Stimulated activated CD4-positive, alpha-beta T cell treated with anti-CD3 and anti-CD28 coated beads, Interleukin-4, amount 100 ng/mL, for 4 hours (primary cell): ENCODE measurements at regions not wholly inside any gene's neighbourhood (a gene's known extent, or its start where the extent isn't known, plus 50 kb on each side); places are given as distances from the start of the nearest gene placed in this dataset.

Experiments
- DNase-seq, 2 experiments: peaks; one replicate each; pipeline ENCODE4 v3.0.0-alpha.2; 2020

DNA sequence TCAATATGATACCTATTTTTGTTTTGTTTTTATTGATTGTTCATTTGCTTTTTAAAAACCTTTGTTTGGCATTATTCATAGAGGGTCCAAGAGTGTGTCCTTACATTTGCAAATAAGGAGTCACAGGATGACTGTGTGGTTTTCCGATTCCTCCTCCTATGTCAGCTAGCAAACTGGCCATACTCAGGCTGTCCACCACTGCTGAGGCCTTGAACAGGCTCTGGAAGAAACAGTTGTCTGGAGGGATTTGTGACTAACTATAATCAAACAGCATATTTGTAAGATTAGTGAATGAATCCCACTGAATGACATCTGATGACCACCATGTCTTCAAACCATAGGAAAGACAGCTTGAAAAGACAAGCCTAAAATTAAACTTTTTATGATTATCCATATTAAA, 423.4 kb upstream of the ATP11B start:
- no peak for DNase-seq

DNA sequence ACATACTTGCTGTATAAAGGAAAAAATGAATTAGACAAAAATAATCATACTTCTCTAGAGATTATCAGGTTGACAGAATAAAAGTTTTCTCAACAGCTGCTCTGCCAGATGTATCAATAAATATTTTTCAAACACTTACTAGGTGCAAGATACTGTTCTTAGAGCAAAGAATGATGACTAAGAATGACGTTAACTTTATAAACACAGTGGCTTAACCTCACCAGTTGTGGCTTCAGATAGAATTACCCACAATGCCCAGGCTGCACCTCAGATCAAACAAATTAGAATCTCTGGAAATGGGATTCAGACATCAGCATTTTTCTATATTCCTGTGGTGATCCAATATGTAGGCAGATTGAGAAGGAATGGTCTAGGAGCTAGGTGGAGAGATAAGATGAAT, 422.4 kb upstream of the ATP11B start:
- no peak for DNase-seq

DNA sequence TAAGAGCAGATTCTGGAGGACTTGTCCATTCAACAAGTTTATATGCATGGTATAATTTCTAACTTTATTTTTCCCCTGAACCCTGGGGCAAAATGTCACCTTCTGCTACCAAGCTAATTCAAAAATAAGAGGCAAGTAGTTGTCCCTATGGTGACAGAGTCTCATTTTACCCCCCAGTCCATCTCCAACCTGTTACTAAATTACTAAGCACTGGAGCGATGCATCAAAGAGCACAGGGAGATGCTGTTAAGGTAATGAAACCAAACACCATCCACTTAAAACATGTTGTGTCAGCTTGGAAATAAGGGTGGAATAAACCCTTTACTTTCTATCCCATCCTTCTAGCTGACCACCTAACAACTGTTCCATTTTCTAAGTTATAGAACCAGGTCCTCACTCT, 417.4 kb upstream of the ATP11B start:
- DNase-seq, result no peak

DNA sequence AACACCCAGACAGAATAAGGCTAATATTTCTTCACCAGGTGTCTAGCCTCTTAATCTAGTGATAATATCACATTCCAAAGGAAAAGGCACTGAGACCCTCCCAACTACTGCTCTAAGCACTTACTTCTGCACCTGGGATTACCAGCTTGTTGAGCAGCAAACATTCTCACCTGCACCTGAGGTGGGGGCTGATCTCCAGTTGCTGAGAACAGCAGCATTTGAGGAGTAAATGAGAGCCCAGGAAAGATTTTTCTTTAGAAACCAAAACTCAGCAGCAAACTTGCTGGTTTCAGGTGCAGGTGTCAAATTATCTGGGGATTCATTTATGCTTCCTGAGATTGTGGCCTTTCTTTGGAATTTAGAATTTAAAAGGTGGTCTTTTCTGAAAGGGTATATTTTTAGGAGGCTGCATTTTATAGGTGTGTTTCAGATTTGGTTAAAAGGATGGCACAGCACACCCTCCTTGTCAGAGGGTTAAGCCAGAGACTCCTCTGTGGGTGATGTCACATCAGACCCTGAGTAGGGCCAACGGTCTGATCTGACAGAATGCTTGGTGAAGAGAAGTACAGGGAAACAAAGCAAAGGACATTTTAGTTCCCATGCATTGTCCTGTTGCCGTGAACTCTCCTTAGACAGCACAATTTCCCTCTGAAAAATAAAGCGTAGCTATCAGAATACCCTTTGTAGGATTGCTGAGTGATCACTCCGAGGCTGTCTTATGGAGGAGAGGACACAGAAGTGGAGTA, 411.0 kb upstream of the ATP11B start:
- DNase-seq, result no peak

DNA sequence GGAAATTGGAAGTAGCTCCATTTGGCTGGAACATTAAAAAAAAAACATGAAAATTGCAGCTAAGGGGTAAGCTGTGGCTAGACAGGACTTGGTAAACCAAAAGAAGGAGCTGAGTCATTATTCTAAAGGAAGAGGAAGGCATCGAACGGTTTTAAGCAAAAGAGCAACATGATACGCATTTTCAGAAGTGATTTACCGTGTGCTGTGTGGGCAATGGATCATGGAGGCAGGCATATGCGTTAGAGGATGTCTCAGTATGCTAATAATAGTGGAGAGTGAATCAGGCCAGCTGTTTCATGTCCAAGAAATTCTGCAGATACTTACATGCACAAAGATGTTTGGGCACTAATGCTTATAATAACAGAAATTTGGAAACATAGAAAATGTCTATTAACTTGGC, 409.1 kb upstream of the ATP11B start:
- no peak for DNase-seq

DNA sequence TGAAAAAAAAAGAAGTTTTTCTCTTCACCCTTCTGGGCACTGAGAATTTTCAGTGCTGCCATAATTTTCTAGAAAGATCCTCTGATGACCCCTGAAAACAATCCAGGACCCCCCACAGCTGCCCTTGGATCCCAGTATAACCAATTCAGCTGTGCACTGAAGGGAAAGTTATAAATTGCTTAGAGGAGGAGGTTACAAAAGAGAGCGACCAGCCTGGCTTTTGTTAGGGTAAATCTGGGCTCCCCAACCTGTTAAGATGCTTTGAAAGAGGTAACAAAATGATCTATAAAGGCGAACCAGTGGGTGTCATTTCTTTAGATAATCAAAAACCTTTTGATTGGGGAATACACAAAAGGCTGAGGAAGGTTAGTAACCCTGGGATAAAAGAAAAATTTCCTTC, 407.9 kb upstream of the ATP11B start:
- DNase-seq, result no peak

DNA sequence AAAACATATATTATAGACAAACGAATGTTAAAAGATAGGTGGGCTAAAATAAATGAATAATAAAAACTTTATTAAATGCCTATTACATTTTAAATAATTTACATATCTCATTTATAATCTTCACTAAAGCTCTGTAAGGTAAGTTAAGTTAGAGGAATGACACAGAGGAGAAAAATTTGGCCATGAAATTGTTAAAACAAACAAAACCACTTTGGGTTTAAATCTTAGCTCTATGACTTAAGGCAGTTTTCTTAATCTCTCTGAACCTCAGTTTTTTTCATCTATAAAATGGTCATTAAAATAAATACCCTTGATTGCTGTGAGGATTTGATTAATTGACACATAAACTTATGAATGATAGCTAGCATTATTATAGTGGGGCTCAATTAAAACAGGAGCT, 404.8 kb upstream of the ATP11B start:
- no peak for DNase-seq

DNA sequence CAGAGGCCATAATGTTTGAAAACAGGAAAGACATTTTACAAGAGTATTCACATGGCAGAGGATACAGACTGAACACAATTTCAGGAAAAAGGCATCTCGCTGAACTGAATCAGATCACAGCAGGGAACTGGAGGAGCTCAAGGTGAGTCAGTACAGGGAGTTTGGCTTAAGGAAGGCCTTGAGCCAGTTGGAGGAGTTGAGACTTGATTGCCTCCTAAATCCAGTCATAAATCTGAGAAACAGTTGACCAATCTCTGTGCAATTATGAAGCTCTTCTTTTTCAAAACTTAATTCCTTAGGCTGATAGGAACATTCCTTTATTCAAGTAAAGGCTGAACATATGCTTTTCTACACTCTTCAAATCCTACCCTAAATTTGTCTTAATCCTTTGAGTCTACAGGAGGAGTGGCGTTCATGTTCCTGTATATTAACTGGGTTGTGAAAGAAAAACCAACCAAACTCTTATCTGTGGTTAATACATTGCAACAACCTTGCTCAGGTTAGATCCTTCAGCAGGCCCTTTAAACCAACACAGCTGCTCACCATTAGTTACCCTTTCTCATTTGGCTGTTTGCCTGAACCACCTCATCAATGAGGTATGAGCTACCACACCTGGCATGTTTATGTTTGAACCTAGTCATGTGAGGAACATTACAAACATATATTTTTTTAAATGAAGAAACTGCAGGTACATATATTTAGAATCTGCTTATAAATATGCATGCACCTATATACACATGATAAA, 404.1 kb upstream of the ATP11B start:
- DNase-seq, result no peak

DNA sequence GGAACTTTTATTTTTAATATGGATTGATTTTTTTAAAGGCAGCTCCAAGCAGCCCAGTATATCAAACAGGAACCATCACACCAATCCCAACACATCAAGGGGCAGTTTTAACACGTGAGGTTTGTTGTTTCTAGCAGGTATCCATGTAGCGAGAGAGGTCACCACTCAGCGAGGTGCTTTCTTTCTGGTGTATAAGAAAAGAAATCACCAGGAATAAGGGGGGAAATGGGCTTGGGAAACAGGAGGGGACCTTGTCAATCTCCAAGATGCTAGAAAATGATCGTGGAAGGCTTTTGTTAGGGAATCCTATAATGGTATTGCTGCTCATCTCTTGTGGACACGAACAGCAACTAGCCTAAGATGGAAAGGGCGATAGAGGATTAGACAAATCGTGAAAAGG, 402.9 kb upstream of the ATP11B start:
- DNase-seq, result no peak

DNA sequence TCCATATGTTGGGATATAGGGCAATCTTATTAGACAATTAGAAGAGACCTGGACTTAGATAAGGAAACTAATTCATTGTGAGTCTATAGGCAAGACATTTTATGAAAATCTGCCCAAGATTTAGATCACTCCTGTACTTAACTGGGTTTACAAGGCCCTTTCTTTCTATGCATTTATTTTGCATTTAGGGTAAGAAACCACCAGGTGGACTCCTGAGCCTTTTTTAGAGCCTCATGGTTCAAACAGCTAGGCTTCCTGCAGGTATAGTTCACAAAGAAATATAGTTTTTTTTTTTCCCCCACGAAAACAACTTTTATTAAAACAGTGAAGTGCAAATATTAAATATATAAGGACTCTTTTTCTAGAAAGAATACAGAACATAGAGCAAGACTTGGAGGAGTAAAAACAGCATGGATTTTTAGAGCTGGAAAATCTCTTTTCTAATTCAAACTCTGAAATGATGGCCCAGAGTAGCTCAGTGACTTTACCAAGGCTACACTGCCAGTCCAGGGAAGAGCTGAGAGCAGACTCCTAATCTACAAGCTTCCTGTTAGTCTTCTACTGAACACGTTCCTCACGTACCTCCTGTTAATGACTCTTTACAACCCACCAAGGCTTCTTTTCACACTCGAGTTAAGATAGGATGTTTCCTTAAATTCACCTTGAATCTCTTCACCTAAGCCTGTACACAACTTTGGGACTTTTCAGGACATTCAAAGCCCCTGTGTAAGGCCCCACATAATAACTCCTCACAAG, 400.9 kb upstream of the ATP11B start:
- DNase-seq, result no peak

DNA sequence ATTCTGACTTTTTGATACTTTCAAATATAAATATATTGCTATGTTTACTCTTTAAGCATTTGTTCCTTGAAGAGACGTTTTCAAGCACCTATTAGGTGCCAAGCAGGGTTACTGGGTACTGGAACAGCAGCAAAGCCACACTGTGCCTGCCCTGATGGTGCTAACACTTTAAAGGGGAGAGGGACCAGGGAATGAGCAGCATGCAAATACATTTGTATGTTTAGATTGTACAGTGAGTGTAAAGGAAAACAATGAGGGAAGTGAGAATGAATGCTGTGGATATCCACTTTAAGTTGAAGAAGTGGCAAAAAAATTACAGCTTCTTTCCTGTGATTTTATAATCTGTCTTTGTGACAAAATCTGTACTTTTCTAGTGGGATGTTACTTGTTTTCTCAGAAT, 400.2 kb upstream of the ATP11B start:
- DNase-seq, result no peak

DNA sequence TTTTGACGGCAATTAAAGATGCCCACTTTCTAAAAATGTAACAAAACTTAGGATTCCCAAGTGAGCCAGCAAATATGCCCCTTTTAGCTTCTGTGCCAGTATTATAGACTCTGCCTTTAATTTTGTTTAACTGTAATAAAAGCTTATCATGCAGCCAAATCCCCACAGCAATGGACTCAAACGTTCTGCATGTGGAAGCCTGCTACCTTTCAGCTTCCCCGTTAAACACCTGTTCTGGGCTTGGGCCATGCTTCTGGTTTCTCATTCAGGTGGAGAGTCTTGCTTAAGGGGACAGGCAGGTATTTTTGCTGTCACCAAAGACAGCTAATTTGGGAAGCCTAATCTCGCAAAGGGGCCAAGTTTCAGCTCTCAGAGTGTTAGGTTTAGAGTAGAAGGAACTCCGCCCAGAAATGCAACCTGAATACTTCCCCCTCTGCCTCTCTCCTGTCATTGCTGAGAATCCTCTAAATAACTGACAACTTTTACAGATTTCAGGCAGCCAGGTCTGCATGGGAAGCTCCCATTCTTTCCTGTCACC, 399.4 kb upstream of the ATP11B start:
- DNase-seq, result no peak

DNA sequence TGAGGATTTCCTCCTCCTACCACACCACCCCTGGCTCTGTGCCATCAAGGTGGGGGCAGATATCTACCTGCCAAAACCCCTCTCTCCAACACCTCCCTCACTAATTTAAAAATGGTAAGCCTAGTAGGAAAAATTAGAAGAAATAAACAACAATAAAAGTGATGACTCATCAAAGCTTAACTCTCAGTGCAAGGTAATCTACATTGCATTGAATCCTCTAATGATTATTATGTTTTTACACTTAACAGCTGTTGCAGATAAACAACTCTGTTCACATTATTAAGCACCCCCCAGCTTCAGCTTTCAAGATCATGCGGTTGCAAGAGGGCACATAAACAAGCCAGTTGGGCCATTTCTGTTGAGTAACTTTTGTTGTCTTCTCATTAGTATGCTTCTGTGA, 396.1 kb upstream of the ATP11B start:
- no peak for DNase-seq

DNA sequence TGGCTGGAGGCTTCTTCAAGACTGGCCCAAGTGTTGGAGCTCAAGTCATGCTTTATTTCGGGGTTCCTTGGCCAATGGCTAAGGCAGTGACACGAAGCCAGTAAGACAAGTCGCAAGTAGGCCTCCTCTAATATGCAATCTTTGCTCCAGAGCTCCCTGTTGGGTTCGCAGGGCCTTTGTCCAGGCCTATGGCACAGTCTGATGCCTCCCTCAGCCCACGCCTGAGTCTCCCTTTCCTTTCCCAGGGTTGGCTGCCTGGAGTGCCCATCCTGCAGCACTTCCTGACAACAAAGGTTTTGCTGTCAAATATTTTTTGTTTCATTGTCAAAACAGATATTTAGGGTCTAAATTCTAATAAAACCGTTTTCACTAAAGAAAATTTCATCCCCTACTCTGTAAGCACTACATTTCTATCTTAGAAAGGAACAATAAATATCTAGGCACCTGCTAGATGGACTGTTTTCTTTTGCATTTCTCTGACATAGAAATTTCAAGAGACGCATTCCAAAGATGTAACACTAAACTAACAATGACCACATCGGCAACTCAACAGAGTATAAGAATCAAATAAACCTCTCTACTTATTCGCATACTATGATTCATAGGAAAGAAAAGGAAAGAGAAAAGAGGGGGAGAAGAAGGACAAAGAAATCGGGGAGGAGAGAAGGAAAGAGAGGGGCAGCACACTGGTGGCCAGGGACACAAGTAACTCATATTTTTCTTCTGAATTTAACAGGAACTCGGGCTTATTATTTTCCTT, 393.1 kb upstream of the ATP11B start:
- DNase-seq, result no peak

DNA sequence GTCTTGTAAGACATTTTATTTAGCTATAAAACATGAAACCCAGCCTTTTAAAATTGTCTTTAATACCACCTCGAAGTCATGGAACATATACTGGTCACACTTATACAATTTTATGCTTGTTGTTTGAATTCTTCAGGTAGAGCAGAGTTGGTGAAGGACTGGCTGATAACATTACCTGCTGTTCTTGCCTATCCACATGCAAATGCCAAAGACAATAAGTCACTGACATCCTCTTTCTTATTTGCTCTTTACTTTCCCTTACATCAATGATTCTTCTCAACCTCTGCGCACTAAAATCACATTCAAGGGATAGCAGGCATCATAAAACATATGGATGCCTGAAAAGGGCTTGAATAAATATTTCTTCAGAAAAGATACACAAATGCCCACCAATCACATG, 392.5 kb upstream of the ATP11B start:
- no peak for DNase-seq

DNA sequence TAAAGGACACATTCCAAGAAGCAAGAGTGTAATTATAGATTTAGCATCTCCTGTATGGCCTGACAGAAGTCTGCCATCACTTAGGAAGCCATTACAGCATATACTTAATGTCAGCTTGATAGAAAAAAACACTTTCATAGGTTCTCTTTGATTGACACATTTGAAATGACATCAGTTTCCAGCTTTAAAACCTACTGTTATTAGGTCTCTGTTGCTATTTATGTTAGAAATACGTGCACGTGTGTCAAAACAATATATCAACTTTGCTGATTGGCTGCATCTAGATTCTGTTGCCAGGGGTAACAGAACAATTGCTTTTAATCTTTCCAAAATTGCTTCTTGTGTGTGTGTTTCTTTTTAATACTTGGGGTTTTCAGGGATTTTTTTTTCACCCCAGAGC, 389.3 kb upstream of the ATP11B start:
- no peak for DNase-seq

DNA sequence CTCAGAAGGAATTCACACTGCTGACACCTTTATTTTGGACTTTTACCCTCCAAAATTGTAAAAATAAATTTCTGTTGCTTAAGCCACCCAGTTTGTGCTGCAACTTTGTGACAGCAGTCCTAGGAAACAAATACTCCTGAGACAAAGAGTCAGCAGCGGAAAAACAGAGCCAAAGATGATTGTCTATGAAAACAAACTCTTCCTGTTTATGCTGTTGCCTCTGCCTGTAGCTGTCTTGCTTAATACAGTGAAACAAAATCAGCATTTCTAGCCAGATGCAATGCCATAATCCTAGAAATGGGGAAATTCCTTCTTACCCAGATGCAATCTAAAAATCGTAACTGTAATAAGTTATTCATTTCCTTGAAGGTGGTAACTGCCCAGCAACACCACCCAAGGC, 387.5 kb upstream of the ATP11B start:
- DNase-seq, result no peak

DNA sequence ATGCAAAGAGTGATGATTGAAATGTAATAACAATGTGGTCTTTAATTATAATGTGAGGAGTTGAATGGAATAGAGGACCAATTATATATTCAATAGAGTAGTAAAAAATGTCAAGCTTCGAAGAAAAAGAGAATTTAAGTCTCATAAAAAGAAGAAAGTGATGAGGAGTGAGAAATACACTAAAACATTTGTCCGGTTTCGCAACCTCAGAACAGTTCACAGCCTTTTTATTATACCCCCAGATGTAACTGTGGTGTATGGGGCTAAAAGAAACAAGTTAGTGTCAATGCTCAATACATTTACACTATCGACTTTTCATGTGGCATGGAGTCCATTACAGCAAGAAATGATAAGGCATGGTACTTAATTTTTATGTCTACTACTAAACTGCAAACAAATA, 386.5 kb upstream of the ATP11B start:
- DNase-seq, result no peak

DNA sequence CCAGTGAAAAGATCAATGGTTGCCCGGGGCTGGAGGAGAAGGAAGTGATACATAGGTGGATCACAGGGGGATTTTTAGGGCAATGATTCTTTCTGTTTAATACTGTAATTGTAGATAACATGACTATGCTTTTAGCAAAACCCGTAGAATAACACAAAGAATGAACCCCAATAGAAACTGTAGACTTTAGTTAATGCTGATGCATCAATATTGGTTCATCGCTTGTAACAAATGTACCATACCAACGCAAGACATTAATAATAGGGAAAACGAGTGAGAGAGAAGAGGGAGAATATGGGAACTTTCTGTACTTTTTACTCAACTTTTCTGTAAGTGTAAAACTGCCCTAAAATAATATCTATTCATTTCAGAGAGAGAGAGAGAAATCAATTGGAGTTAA, 383.3 kb upstream of the ATP11B start:
- no peak for DNase-seq

DNA sequence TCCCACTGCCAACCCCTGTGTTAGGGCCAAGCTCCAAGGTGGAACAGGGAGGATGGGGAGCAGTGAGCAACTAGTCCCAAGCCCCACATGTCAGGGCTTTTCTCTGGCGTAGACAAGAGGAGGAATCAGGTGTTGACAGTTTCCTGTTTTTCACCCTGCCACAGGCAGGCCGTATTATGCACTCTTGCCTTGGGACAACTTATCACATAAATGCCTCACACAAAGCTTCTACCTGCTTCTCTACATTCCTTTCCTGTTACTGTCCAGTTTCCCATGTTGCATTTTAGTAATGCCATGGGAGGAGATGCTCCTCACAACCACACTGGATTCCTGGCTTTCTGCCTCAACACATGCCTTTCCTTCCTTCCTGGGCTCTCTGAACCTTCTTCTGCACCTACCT, 381.2 kb upstream of the ATP11B start:
- DNase-seq, result no peak

DNA sequence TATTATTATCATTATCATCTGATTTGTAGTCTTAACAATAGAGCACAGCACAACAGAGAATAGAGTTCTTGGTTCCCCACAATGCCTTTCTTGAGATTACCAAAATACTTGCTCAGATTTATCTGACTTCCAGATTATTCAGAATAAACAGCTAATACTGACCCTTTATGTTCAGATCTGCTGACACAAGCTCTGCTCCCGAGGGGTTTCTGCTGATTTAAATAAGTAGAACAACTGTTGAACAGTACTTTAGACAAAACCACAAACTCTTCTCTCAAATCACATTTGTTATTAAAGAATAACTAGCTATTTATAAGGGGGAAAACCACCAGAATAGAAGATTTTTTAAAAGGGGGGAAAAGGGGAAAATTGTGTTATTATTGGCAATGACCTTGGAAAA, 380.2 kb upstream of the ATP11B start:
- no peak for DNase-seq

DNA sequence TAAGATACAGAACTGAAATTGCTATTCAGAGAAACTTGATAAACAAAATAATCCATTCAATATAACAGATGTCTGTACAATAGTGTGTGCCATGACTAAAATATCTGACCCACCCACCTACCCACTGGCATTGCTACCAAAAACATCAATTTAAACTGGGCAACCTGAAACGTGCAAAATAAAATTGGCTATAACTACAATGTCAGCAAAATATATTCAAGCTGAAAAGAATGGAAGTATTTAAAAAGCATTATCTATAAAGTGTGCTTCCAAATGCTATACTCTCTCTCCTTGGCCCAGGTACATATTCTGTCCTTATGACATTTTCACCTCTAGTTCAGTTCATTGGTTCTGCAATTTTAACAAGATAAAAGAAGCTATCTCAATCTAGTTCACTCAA, 379.6 kb upstream of the ATP11B start:
- no peak for DNase-seq

DNA sequence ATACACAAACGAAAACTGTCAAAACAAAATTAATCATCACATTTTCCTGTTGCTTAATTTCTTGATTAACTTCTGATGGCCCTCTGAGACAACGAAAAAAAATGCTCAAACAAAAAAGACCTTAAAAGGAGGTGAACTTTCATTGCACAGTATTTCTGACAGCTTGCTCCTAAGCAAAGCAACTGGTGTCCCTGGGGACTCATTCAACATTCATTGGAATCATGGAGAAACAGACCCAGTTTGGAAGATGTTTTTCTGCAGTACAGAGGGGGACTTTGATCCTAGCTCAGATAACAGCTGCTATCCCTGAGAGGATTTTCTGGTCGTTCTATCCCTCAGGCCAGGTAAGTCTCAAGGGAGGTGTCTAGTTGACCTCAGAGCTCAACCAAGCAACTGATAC, 378.7 kb upstream of the ATP11B start:
- DNase-seq, result no peak
